HepG2 (cell line): ENCODE measurements at regions not wholly inside any gene's neighbourhood (a gene's known extent, or its start where the extent isn't known, plus 50 kb on each side); places are given as distances from the start of the nearest gene placed in this dataset.

Experiments used
- ATAC-seq: fragments of 200-7000 bp; cut with Tn5 transposase; 3 replicates; pipeline ENCODE4 v1.9.1; 2020; ENCODE audit warnings: mild to moderate bottlenecking, moderate library complexity
- BruUV-seq: library from RNA; stranded (reverse); fragments of 400-500 nt; replicated peaks from 2 replicates; lab custom pipeline; 2021; lab: Mats Ljungman, UMichigan
- CTCF ChIA-PET: fragments of 300-600 bp; formaldehyde crosslinking; extraction: SDS; loops from one replicate; lab custom pipeline; 2021; ENCODE audit warnings: low total read pairs, inconsistent platforms, low intra/inter-chr PET ratio; lab: Yijun Ruan, JAX
- POLR2A ChIA-PET: fragments of 350-600 bp; sonication (Branson Sonifier 250); formaldehyde crosslinking; loops from one replicate; lab custom pipeline; 2020; ENCODE audit warnings: antibody characterized with exemption, inconsistent platforms; lab: Yijun Ruan, JAX
- DNase-seq: peaks from one replicate; pipeline ENCODE4 v3.0.0-alpha.2; 2015; ENCODE audit warnings: low spot score
- FAIRE-seq: peaks from 3 replicates; lab custom pipeline; 2011; peaks lifted over from hg19 to GRCh38; lab: Jason Lieb, UNC
- H2AFZ ChIP-seq: one replicate; pipeline ENCODE4 v1.6.1; 2011; ENCODE audit warnings: low read length, inconsistent platforms
- H3K27ac ChIP-seq: fragments of 300-600 bp; 3 replicates; pipeline ENCODE4 v1.8.0; 2011; ENCODE audit warnings: mixed run types, mild to moderate bottlenecking, mixed read lengths, low read length, inconsistent platforms; ENCODE audit not compliant: insufficient read depth; ENCODE audit errors: extremely low read length
- H3K27me3 ChIP-seq, 2 experiments: fragments of 200-600 bp in 1 of 2; 2 replicates in 1 of 2; 3 replicates in 1 of 2; pipeline versions ENCODE4 v1.6.0 to v1.8.0; 2011; ENCODE audit warnings: low read length in 2 of 2, mild to moderate bottlenecking in 2 of 2, moderate library complexity in 2 of 2, inconsistent platforms in 1 of 2; ENCODE audit not compliant: insufficient read depth in 2 of 2, control insufficient read depth in 1 of 2
- H3K36me3 ChIP-seq, 2 experiments: fragments of 200-600 bp in 1 of 2; replicated peaks in 1 of 2; 2 replicates in 1 of 2; 3 replicates in 1 of 2; pipeline versions ENCODE4 v1.5.1 to v1.8.0; 2011; ENCODE audit warnings: low read length in 2 of 2, inconsistent platforms in 1 of 2; ENCODE audit not compliant: insufficient read depth in 2 of 2, control insufficient read depth in 1 of 2
- H3K4me1 ChIP-seq: 2 replicates; pipeline ENCODE4 v1.5.1; 2012; ENCODE audit warnings: low read length, inconsistent platforms; ENCODE audit not compliant: insufficient read depth
- H3K4me2 ChIP-seq: 2 replicates; pipeline ENCODE4 v1.6.0; 2011; ENCODE audit warnings: low read depth, low read length, inconsistent platforms
- H3K4me3 ChIP-seq, 3 experiments: fragments of 200-600 bp in 1 of 3; sonication (generic), shearing (Covaris generic) in 1 of 3; replicated peaks in 1 of 3; 2 replicates each; pipeline ENCODE4 v1.5.1; 2011 to 2016; ENCODE audit warnings: low read length in 3 of 3, inconsistent platforms in 2 of 3, low read depth in 2 of 3, mild to moderate bottlenecking in 2 of 3, control low read depth in 1 of 3, mixed read lengths in 1 of 3; ENCODE audit not compliant: insufficient read depth in 1 of 3
- H3K79me2 ChIP-seq: one replicate; pipeline ENCODE4 v1.6.1; 2011; ENCODE audit warnings: low read length, inconsistent platforms; ENCODE audit not compliant: insufficient read depth
- H3K9ac ChIP-seq: 2 replicates; pipeline ENCODE4 v1.6.0; 2011; ENCODE audit warnings: mild to moderate bottlenecking, low read depth, low read length, inconsistent platforms; ENCODE audit not compliant: insufficient read depth
- H3K9me3 ChIP-seq: 2 replicates; pipeline ENCODE4 v1.5.1; 2012; ENCODE audit warnings: mild to moderate bottlenecking, low read length
- H4K20me1 ChIP-seq: 2 replicates; pipeline ENCODE4 v1.6.0; 2011; ENCODE audit warnings: inconsistent platforms, mild to moderate bottlenecking, low read length, moderate library complexity; ENCODE audit not compliant: insufficient read depth
- HOXA9 ChIP-seq: sonication (generic); formaldehyde crosslinking; IDR thresholded peaks from 2 replicates; pipeline ENCODE4 v1.8.1; 2022; ENCODE audit warnings: missing genetic modification reagents, mild to moderate bottlenecking, moderate library complexity, borderline replicate concordance
- LCORL ChIP-seq, 2 experiments: fragments of 450-650 bp in 1 of 2; sonication (generic) in 1 of 2; formaldehyde crosslinking in 1 of 2; IDR thresholded peaks; 2 replicates each; pipeline versions ENCODE4 v1.5.0 to v1.6.1; 2017 to 2020; ENCODE audit warnings: antibody characterized with exemption in 1 of 2, missing genetic modification reagents in 1 of 2
- SMARCE1 ChIP-seq: fragments of 450-650 bp; IDR thresholded peaks from 2 replicates; pipeline ENCODE4 v1.6.1; 2017; ENCODE audit warnings: borderline replicate concordance
- ZNF460 ChIP-seq: sonication (generic); formaldehyde crosslinking; IDR thresholded peaks from 2 replicates; pipeline ENCODE4 v1.5.1; 2020; ENCODE audit warnings: missing genetic modification reagents, mild to moderate bottlenecking, borderline replicate concordance
- ZNF747 ChIP-seq: sonication (generic); formaldehyde crosslinking; IDR thresholded peaks from 2 replicates; pipeline ENCODE4 v1.8.1; 2023; ENCODE audit warnings: missing genetic modification reagents, mild to moderate bottlenecking, borderline replicate concordance
- ZNF761 ChIP-seq: sonication (generic); formaldehyde crosslinking; conservative IDR thresholded peaks from 2 replicates; pipeline ENCODE4 v1.4.0; 2020; ENCODE audit warnings: mild to moderate bottlenecking, missing genetic modification reagents
- WGBS: methylation state at CpG from one replicate; pipeline ENCODE4 v1.1.6; 2017; ENCODE audit warnings: low lambda C conversion rate; 5-methylcytosine and 5-hydroxymethylcytosine counted together
- in situ Hi-C: cut with HindIII; loops from 2 replicates; pipeline ENCODE4 v1.10.0; 2017; ENCODE audit warnings: low pct_unique_long_range_greater_than_20kb; ENCODE audit not compliant: extremely low pct_ligation_motif_present
- intact Hi-C: fragments of 100-400 bp; cut with micrococcal nuclease; formaldehyde crosslinking; loops from one replicate; pipeline ENCODE4 v1.10.0; 2022; ENCODE audit not compliant: unreplicated experiment
- TF ChIP-seq, protein P1 (sequence below): sonication (generic); formaldehyde crosslinking; IDR thresholded peaks from 2 replicates; pipeline ENCODE4 v1.4.0; 2020; ENCODE audit warnings: missing genetic modification reagents
- TF ChIP-seq, protein P2 (sequence below): fragments of 450-650 bp; IDR thresholded peaks from 2 replicates; pipeline ENCODE4 v1.6.1; 2016
- TF ChIP-seq, protein P3 (sequence below): sonication (generic); formaldehyde crosslinking; IDR thresholded peaks from 2 replicates; pipeline ENCODE4 v1.4.0; 2020; ENCODE audit warnings: missing genetic modification reagents
- TF ChIP-seq, protein P4 (sequence below): sonication (generic); formaldehyde crosslinking; IDR thresholded peaks from 2 replicates; pipeline ENCODE4 v1.4.0; 2020; ENCODE audit warnings: missing genetic modification reagents
- TF ChIP-seq, protein P5 (sequence below): sonication (generic); formaldehyde crosslinking; IDR thresholded peaks from 2 replicates; pipeline ENCODE4 v1.4.0; 2020; ENCODE audit warnings: mild to moderate bottlenecking, missing genetic modification reagents, borderline replicate concordance
- TF ChIP-seq, protein P6 (sequence below): sonication (generic); formaldehyde crosslinking; IDR thresholded peaks from 2 replicates; pipeline ENCODE4 v1.5.0; 2020; ENCODE audit warnings: missing genetic modification reagents
- TF ChIP-seq, protein P7 (sequence below): sonication (generic); formaldehyde crosslinking; IDR thresholded peaks from 2 replicates; pipeline ENCODE4 v1.4.0; 2020; ENCODE audit warnings: mild to moderate bottlenecking, low read depth, missing genetic modification reagents

DNA sequence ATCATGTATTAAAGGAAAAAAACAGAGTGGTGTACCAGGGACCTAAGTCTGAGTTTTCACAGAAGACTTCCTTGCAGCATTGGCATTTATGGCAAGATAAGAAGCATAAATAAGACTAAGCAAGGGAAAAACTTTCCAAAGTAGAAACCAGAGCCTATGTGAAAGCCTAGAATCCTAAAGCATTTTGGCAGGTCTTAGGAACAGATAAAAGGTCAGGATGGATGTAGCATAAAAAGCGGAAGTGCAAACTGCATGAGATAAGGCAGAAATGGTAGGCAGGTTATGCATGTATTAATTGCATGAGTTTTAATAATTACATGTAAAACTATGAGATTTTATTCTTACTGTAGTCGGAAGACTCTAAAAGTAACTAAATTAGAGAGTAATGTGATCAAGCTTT is 596.5 kb downstream of the SUCLG1 start:
- Histone ChIP-seq H3K4me2 (no peak overlapping the region), H2AFZ (no peak overlapping the region), H4K20me1 (no peaks in the 10 kb centered on the region), H3K4me3 (no peak overlapping the region), H3K27me3 (no peaks in the 10 kb centered on the region), H3K4me1 (no peaks in the 10 kb centered on the region), H3K27ac (no peak overlapping the region), H3K79me2 (no peaks in the 10 kb centered on the region), H3K9me3 (peaks cover 13% of the 10 kb centered on the region; the same call in 1 of the 2 replicates), H3K36me3 (no peaks in the 10 kb centered on the region), H3K9ac (no peak overlapping the region)
- DNase-seq (no peak), ATAC-seq (no peak), FAIRE-seq (no peak)
- ChIA-PET CTCF (no interaction called here), POLR2A (no interaction called here)
- intact Hi-C loops, result no loop called here
- WGBS, result 18% methylated on average over 2 of the region's 2 CpGs
- in situ Hi-C loops, result no loop called here
- BruUV-seq, result no TSS peak
- no peak for TF ChIP-seq ZNF761 (CRISPR knock-in tag)
- no peak for TF ChIP-seq HOXA9 (CRISPR knock-in tag)
- TF ChIP-seq, protein P1, sequence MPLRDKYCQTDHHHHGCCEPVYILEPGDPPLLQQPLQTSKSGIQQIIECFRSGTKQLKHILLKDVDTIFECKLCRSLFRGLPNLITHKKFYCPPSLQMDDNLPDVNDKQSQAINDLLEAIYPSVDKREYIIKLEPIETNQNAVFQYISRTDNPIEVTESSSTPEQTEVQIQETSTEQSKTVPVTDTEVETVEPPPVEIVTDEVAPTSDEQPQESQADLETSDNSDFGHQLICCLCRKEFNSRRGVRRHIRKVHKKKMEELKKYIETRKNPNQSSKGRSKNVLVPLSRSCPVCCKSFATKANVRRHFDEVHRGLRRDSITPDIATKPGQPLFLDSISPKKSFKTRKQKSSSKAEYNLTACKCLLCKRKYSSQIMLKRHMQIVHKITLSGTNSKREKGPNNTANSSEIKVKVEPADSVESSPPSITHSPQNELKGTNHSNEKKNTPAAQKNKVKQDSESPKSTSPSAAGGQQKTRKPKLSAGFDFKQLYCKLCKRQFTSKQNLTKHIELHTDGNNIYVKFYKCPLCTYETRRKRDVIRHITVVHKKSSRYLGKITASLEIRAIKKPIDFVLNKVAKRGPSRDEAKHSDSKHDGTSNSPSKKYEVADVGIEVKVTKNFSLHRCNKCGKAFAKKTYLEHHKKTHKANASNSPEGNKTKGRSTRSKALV (CRISPR knock-in tag), result no peak
- TF ChIP-seq, protein P2, sequence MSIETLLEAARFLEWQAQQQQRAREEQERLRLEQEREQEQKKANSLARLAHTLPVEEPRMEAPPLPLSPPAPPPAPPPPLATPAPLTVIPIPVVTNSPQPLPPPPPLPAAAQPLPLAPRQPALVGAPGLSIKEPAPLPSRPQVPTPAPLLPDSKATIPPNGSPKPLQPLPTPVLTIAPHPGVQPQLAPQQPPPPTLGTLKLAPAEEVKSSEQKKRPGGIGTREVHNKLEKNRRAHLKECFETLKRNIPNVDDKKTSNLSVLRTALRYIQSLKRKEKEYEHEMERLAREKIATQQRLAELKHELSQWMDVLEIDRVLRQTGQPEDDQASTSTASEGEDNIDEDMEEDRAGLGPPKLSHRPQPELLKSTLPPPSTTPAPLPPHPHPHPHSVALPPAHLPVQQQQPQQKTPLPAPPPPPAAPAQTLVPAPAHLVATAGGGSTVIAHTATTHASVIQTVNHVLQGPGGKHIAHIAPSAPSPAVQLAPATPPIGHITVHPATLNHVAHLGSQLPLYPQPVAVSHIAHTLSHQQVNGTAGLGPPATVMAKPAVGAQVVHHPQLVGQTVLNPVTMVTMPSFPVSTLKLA, result no peak
- TF ChIP-seq ZNF460 (CRISPR knock-in tag), result no peak
- TF ChIP-seq, protein P3, sequence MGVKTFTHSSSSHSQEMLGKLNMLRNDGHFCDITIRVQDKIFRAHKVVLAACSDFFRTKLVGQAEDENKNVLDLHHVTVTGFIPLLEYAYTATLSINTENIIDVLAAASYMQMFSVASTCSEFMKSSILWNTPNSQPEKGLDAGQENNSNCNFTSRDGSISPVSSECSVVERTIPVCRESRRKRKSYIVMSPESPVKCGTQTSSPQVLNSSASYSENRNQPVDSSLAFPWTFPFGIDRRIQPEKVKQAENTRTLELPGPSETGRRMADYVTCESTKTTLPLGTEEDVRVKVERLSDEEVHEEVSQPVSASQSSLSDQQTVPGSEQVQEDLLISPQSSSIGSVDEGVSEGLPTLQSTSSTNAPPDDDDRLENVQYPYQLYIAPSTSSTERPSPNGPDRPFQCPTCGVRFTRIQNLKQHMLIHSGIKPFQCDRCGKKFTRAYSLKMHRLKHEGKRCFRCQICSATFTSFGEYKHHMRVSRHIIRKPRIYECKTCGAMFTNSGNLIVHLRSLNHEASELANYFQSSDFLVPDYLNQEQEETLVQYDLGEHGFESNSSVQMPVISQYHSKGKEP, result no peak
- TF ChIP-seq, protein P4, sequence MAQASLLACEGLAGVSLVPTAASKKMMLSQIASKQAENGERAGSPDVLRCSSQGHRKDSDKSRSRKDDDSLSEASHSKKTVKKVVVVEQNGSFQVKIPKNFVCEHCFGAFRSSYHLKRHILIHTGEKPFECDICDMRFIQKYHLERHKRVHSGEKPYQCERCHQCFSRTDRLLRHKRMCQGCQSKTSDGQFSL, result no peak
- TF ChIP-seq, protein P5, sequence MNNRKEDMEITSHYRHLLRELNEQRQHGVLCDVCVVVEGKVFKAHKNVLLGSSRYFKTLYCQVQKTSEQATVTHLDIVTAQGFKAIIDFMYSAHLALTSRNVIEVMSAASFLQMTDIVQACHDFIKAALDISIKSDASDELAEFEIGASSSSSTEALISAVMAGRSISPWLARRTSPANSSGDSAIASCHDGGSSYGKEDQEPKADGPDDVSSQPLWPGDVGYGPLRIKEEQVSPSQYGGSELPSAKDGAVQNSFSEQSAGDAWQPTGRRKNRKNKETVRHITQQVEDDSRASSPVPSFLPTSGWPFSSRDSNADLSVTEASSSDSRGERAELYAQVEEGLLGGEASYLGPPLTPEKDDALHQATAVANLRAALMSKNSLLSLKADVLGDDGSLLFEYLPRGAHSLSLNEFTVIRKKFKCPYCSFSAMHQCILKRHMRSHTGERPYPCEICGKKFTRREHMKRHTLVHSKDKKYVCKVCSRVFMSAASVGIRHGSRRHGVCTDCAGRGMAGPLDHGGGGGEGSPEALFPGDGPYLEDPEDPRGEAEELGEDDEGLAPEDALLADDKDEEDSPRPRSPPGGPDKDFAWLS (CRISPR knock-in tag), result no peak
- no peak for TF ChIP-seq ZNF747 (CRISPR knock-in tag)
- TF ChIP-seq, protein P6, sequence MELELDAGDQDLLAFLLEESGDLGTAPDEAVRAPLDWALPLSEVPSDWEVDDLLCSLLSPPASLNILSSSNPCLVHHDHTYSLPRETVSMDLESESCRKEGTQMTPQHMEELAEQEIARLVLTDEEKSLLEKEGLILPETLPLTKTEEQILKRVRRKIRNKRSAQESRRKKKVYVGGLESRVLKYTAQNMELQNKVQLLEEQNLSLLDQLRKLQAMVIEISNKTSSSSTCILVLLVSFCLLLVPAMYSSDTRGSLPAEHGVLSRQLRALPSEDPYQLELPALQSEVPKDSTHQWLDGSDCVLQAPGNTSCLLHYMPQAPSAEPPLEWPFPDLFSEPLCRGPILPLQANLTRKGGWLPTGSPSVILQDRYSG (CRISPR knock-in tag), result no peak
- TF ChIP-seq, protein P7, sequence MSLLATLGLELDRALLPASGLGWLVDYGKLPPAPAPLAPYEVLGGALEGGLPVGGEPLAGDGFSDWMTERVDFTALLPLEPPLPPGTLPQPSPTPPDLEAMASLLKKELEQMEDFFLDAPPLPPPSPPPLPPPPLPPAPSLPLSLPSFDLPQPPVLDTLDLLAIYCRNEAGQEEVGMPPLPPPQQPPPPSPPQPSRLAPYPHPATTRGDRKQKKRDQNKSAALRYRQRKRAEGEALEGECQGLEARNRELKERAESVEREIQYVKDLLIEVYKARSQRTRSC (CRISPR knock-in tag), result no peak
- no peak for TF ChIP-seq SMARCE1
- TF ChIP-seq LCORL (IDR thresholded peaks at IDR 0.05), result no peak
- TF ChIP-seq LCORL (CRISPR knock-in tag; IDR thresholded peaks at IDR 0.05), result no peak
